MCF 10A (cell line): ENCODE measurements at regions not wholly inside any gene's neighbourhood (a gene's known extent, or its start where the extent isn't known, plus 50 kb on each side); places are given as distances from the start of the nearest gene placed in this dataset.

Experiments
- BruUV-seq: library from RNA; stranded (reverse); fragments of 400-500 nt; replicated peaks from 2 replicates; lab custom pipeline; 2021; lab: Mats Ljungman, UMichigan
- CTCF ChIA-PET: fragments of 300-600 bp; sonication (Branson Sonifier 250); formaldehyde crosslinking; extraction: SDS; loops from one replicate; lab custom pipeline; 2021; ENCODE audit warnings: antibody characterized with exemption, inconsistent platforms; lab: Yijun Ruan, JAX
- POLR2A ChIA-PET: fragments of 300-600, 350-650 bp; sonication (Branson Sonifier 250); formaldehyde crosslinking; extraction: SDS; loops from one replicate; lab custom pipeline; 2020; ENCODE audit warnings: antibody characterized with exemption, inconsistent platforms; lab: Yijun Ruan, JAX
- DNase-seq: peaks from one replicate; pipeline ENCODE4 v3.0.0-alpha.2; 2018; ENCODE audit not compliant: unreplicated experiment
- H3K27ac Mint-ChIP-seq: one replicate; pipeline ENCODE4 v1.8.0; 2022; ENCODE audit warnings: mild to moderate bottlenecking, low read depth, mixed read lengths; ENCODE audit not compliant: unreplicated experiment
- H3K27me3 Mint-ChIP-seq: one replicate; pipeline ENCODE4 v1.8.0; 2022; ENCODE audit warnings: mixed read lengths; ENCODE audit not compliant: insufficient read depth, unreplicated experiment
- H3K36me3 Mint-ChIP-seq: one replicate; pipeline ENCODE4 v1.8.0; 2022; ENCODE audit warnings: mild to moderate bottlenecking, moderate library complexity, mixed read lengths; ENCODE audit not compliant: insufficient read depth, unreplicated experiment
- H3K4me1 Mint-ChIP-seq: one replicate; pipeline ENCODE4 v1.8.0; 2022; ENCODE audit warnings: mixed read lengths; ENCODE audit not compliant: insufficient read depth, unreplicated experiment
- H3K4me3 Mint-ChIP-seq: one replicate; pipeline ENCODE4 v1.8.0; 2022; ENCODE audit warnings: mild to moderate bottlenecking, moderate library complexity, mixed read lengths; ENCODE audit not compliant: unreplicated experiment
- H3K9me3 Mint-ChIP-seq: one replicate; pipeline ENCODE4 v1.8.0; 2022; ENCODE audit warnings: mixed read lengths; ENCODE audit not compliant: unreplicated experiment
- intact Hi-C: fragments of 100-400 bp; cut with micrococcal nuclease; formaldehyde crosslinking; loops from 2 replicates; pipeline ENCODE4 v1.14.1; 2022
- TF ChIP-seq, protein P1 (sequence below): fragments of 200-600 bp; IDR thresholded peaks from one replicate; pipeline ENCODE4 v1.8.0; 2022; ENCODE audit warnings: antibody characterized with exemption, mild to moderate bottlenecking; ENCODE audit not compliant: unreplicated experiment

GRCh38 chr3:36282766-36283165 is 97.5 kb upstream of the STAC start:
- ChIA-PET POLR2A (no interaction called here), CTCF (interaction anchor here (0.7 kb wide), 2 partner anchors 13 to 676 kb away, joined by 3 to 4 read pairs; no protein-coding TSS in a partner anchor)
- H3K4me3 Mint-ChIP-seq = no peak overlapping the region
- no peak for DNase-seq
- no peaks in the 10 kb centered on the region for H3K36me3 Mint-ChIP-seq
- TF ChIP-seq, protein P1, sequence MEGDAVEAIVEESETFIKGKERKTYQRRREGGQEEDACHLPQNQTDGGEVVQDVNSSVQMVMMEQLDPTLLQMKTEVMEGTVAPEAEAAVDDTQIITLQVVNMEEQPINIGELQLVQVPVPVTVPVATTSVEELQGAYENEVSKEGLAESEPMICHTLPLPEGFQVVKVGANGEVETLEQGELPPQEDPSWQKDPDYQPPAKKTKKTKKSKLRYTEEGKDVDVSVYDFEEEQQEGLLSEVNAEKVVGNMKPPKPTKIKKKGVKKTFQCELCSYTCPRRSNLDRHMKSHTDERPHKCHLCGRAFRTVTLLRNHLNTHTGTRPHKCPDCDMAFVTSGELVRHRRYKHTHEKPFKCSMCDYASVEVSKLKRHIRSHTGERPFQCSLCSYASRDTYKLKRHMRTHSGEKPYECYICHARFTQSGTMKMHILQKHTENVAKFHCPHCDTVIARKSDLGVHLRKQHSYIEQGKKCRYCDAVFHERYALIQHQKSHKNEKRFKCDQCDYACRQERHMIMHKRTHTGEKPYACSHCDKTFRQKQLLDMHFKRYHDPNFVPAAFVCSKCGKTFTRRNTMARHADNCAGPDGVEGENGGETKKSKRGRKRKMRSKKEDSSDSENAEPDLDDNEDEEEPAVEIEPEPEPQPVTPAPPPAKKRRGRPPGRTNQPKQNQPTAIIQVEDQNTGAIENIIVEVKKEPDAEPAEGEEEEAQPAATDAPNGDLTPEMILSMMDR = no peak
- no peak overlapping the region for H3K27ac Mint-ChIP-seq
- no peaks in the 10 kb centered on the region for H3K9me3 Mint-ChIP-seq
- H3K4me1 Mint-ChIP-seq = no peaks in the 10 kb centered on the region
- intact Hi-C loops = no loop called here
- peaks cover 17% of the 10 kb centered on the region for H3K27me3 Mint-ChIP-seq
- no TSS peak for BruUV-seq

- CTCF ChIA-PET = interaction anchor here (1.0 kb wide), 1 partner anchor 27 kb away, joined by 3 read pairs; no protein-coding TSS in a partner anchor
- BruUV-seq = no TSS peak
- Mint-ChIP-seq H3K4me1 (peaks cover 9% of the 10 kb centered on the region), H3K27me3 (no peaks in the 10 kb centered on the region), H3K36me3 (no peaks in the 10 kb centered on the region), H3K4me3 (no peak overlapping the region), H3K9me3 (no peaks in the 10 kb centered on the region), H3K27ac (no peak overlapping the region)
- DNase-seq = no peak
- POLR2A ChIA-PET = no interaction called here
- intact Hi-C loops = no loop called here
- TF ChIP-seq, protein P1 = no peak
These were observed 85.0 kb upstream of the STAC start for GRCh38 chr3:36295296-36295695.

GRCh38 chr3:36297195-36297594 is 83.1 kb upstream of the STAC start:
- TF ChIP-seq, protein P1 = no peak
- H3K27me3 Mint-ChIP-seq = no peaks in the 10 kb centered on the region
- DNase-seq = no peak
- no TSS peak for BruUV-seq
- H3K9me3 Mint-ChIP-seq = no peaks in the 10 kb centered on the region
- H3K4me1 Mint-ChIP-seq = peaks cover 9% of the 10 kb centered on the region
- CTCF ChIA-PET = interaction anchor here (0.6 to 1.6 kb wide), 5 partner anchors 9 to 520 kb away, joined by 3 to 5 read pairs (median 4); no protein-coding TSS in a partner anchor
- H3K36me3 Mint-ChIP-seq = no peaks in the 10 kb centered on the region
- H3K27ac Mint-ChIP-seq = no peak overlapping the region
- peak overlapping the region; percentile 19 for H3K4me3 Mint-ChIP-seq
- intact Hi-C loops = no loop called here
- POLR2A ChIA-PET = interaction anchor here (0.6 kb wide), 1 partner anchor 1110 kb away, joined by 3 read pairs; no protein-coding TSS in a partner anchor

- BruUV-seq = no TSS peak
- ChIA-PET POLR2A (interaction anchor here (0.6 kb wide), 1 partner anchor 166 kb away, joined by 5 read pairs; no protein-coding TSS in a partner anchor), CTCF (interaction anchor here (0.6 to 1.6 kb wide), 4 partner anchors 10 to 463 kb away, joined by 3 to 5 read pairs (median 4); no protein-coding TSS in a partner anchor)
- H3K9me3 Mint-ChIP-seq = no peaks in the 10 kb centered on the region
- H3K4me3 Mint-ChIP-seq = no peak overlapping the region
- DNase-seq = no peak
- no peak overlapping the region for H3K27ac Mint-ChIP-seq
- TF ChIP-seq, protein P1 = no peak
- intact Hi-C loops = no loop called here
- H3K36me3 Mint-ChIP-seq = no peaks in the 10 kb centered on the region
- H3K4me1 Mint-ChIP-seq = peaks cover 9% of the 10 kb centered on the region
- no peaks in the 10 kb centered on the region for H3K27me3 Mint-ChIP-seq
These were observed 82.1 kb upstream of the STAC start for GRCh38 chr3:36298188-36298587.
